Uterus (tissue), 3 donors: ENCODE measurements at regions not wholly inside any gene's neighbourhood (a gene's known extent, or its start where the extent isn't known, plus 50 kb on each side); places are given as distances from the start of the nearest gene placed in this dataset.

Experiments
- DNase-seq, 2 donors: peaks; one replicate each; pipeline ENCODE4 v3.0.0-alpha.2; 2019 to 2020
- H3K27ac ChIP-seq, 2 donors: fragments of 200-600 bp; sonication (generic); 1 replicate in 1 of 2; 2 replicates in 1 of 2; pipeline ENCODE4 v1.5.1; 2016 to 2018
- H3K27me3 ChIP-seq, 2 donors: fragments of 200-600 bp; sonication (generic); one replicate each; pipeline ENCODE4 v1.5.1; 2018 to 2019; ENCODE audit warnings: control low read depth in 1 of 2
- H3K36me3 ChIP-seq, 2 donors: fragments of 200-600 bp; sonication (generic); one replicate each; pipeline ENCODE4 v1.5.1; 2019; ENCODE audit warnings: control low read depth in 1 of 2
- H3K4me1 ChIP-seq, 2 donors: fragments of 200-600 bp; sonication (generic); one replicate each; pipeline ENCODE4 v1.5.1; 2018 to 2019; ENCODE audit warnings: control low read depth in 1 of 2
- H3K4me3 ChIP-seq, 2 donors: fragments of 200-600 bp; sonication (generic); 1 replicate in 1 of 2; 2 replicates in 1 of 2; pipeline ENCODE4 v1.5.1; 2018 to 2019; ENCODE audit warnings: mild to moderate bottlenecking in 1 of 2
- H3K9me3 ChIP-seq, 2 donors: fragments of 200-600 bp; sonication (generic); one replicate each; pipeline ENCODE4 v1.5.1; 2019; ENCODE audit warnings: control low read depth in 1 of 2
- POLR2A ChIP-seq, 2 donors: fragments of 450-650 bp; IDR thresholded peaks; one replicate each; pipeline ENCODE4 v1.6.1; 2016; ENCODE audit warnings: antibody characterized with exemption in 2 of 2, mild to moderate bottlenecking in 1 of 2, moderate library complexity in 1 of 2
- intact Hi-C: fragments of 100-400 bp; cut with DNase I; formaldehyde crosslinking; loops from one replicate; pipeline ENCODE4 v1.15.1; 2023; ENCODE audit warnings: low total_unique reads
- TF ChIP-seq, protein P1 (sequence below), 4 experiments: fragments of 200-600 bp in 2 of 4; fragments of 450-650 bp in 2 of 4; sonication (generic) in 2 of 4; IDR thresholded peaks; one replicate each; pipeline ENCODE4 v1.5.1; 2016 to 2019; ENCODE audit warnings: antibody characterized with exemption in 4 of 4, mild to moderate bottlenecking in 2 of 4, moderate library complexity in 1 of 4
- donor health status: DM: yes; HTN: yes; CAD: no.

DNA sequence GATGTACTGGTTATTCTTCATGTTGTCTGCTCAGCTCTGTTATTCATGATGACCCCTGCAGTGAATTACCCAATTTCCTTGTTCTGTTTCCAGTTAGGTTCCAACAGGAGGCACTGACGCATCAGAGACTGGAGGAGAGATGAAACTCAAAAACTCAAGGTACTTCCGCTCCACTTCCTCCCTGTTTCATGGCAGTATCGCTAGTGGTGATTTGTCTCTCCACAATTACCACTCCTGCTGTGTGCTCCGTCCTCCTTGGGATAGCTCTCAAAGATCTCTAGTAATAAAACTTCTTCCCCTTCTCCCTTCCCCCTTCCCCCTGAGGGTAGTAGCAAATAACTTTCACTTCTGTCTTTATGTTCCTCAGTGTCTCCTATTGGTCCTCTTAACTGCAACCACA is 107.4 kb upstream of the ABCB5 start:
- DNase-seq = no peak
- H3K27ac ChIP-seq = no peak overlapping the region
- TF ChIP-seq, protein P1, sequence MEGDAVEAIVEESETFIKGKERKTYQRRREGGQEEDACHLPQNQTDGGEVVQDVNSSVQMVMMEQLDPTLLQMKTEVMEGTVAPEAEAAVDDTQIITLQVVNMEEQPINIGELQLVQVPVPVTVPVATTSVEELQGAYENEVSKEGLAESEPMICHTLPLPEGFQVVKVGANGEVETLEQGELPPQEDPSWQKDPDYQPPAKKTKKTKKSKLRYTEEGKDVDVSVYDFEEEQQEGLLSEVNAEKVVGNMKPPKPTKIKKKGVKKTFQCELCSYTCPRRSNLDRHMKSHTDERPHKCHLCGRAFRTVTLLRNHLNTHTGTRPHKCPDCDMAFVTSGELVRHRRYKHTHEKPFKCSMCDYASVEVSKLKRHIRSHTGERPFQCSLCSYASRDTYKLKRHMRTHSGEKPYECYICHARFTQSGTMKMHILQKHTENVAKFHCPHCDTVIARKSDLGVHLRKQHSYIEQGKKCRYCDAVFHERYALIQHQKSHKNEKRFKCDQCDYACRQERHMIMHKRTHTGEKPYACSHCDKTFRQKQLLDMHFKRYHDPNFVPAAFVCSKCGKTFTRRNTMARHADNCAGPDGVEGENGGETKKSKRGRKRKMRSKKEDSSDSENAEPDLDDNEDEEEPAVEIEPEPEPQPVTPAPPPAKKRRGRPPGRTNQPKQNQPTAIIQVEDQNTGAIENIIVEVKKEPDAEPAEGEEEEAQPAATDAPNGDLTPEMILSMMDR (IDR thresholded peaks at IDR 0.05) = no peak
- no peak for TF ChIP-seq POLR2A (IDR thresholded peaks at IDR 0.05)
- H3K36me3 ChIP-seq = no peaks in the 10 kb centered on the region
- H3K4me1 ChIP-seq = no peaks in the 10 kb centered on the region
- H3K27me3 ChIP-seq = no peaks in the 10 kb centered on the region
- intact Hi-C loops = no loop called here
- no peaks in the 10 kb centered on the region for H3K9me3 ChIP-seq
- H3K4me3 ChIP-seq = no peak overlapping the region

DNA sequence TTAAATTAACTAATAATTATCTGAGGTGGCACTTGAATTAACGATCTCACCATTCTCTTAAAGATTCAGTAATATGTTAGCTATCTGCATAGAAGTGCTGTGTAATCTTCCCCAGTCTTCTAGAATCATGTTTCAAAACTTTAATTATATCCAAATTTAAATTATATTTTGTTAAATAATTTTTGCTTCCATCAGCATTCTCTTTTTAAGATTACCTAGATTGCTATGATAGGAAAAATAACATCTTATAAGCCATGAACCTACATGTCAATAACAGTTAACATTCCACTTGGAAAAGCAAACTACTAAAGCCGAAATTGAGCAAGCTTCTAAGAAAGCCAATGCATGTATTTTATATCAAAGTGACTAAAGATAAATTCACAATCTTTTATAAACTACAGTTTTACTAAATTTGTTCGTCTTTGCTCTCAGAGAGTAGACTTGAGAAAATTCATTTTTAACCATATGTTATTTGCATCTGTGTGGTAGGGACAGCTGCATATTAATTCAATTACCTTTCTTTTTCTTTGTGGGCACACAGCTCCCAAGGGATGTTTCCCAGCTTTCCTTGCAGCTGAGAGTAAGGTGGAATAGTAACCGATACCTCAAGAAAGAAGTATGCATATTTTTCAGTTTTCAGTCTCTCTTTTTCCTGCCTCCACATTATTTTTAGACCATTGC is 105.4 kb upstream of the ABCB5 start:
- DNase-seq = no peak
- no peak overlapping the region for H3K27ac ChIP-seq
- intact Hi-C loops = no loop called here
- H3K36me3 ChIP-seq = no peaks in the 10 kb centered on the region
- TF ChIP-seq, protein P1 (IDR thresholded peaks at IDR 0.05) = no peak
- no peak for TF ChIP-seq POLR2A (IDR thresholded peaks at IDR 0.05)
- no peak overlapping the region for H3K4me3 ChIP-seq
- H3K4me1 ChIP-seq = no peaks in the 10 kb centered on the region
- no peaks in the 10 kb centered on the region for H3K27me3 ChIP-seq
- H3K9me3 ChIP-seq = no peaks in the 10 kb centered on the region

DNA sequence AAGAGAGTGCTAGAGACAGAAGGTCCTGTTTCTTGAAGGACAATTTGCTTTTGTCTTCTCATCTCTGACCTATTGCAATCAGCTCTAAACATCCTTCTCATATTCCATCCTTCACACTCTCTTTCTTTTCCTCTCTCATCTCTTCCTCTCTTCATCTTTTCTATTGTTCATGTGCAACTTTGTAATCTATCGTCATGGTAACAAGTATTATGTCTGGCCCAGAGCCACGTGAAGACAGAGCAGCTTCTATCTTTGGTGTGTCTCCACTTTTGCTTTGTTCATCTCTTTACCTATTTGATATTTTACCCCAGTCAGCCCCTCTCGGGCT is 104.9 kb upstream of the ABCB5 start:
- TF ChIP-seq POLR2A (IDR thresholded peaks at IDR 0.05) = no peak
- TF ChIP-seq, protein P1 (IDR thresholded peaks at IDR 0.05) = no peak
- Histone ChIP-seq H3K9me3 (no peaks in the 10 kb centered on the region), H3K27ac (no peak overlapping the region), H3K4me3 (no peak overlapping the region), H3K36me3 (no peaks in the 10 kb centered on the region), H3K27me3 (no peaks in the 10 kb centered on the region), H3K4me1 (no peaks in the 10 kb centered on the region)
- no peak for DNase-seq
- intact Hi-C loops = no loop called here

DNA sequence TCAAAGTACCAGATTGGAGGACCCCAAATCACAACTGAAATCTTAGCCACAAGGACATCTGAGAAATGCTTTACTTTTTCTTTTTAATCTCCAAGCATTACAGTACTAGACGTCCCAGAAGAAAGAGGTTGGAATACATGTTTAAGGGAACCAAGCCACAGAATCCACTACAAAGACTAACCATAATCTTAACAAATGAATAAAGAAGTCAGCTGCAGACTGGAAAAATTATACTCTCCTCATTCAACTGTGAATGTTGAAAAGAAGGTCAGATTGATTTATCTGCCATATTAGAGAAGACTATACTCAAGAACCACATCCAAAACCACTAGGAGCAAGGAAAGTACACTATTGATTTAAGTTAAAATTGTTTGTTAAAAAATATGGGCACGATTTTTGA is 102.1 kb upstream of the ABCB5 start:
- no peak overlapping the region for H3K27ac ChIP-seq
- DNase-seq = no peak
- H3K4me3 ChIP-seq = no peak overlapping the region
- H3K27me3 ChIP-seq = no peaks in the 10 kb centered on the region
- no peaks in the 10 kb centered on the region for H3K9me3 ChIP-seq
- TF ChIP-seq, protein P1 (IDR thresholded peaks at IDR 0.05) = no peak
- TF ChIP-seq POLR2A (IDR thresholded peaks at IDR 0.05) = no peak
- H3K4me1 ChIP-seq = no peaks in the 10 kb centered on the region
- intact Hi-C loops = no loop called here
- no peaks in the 10 kb centered on the region for H3K36me3 ChIP-seq

DNA sequence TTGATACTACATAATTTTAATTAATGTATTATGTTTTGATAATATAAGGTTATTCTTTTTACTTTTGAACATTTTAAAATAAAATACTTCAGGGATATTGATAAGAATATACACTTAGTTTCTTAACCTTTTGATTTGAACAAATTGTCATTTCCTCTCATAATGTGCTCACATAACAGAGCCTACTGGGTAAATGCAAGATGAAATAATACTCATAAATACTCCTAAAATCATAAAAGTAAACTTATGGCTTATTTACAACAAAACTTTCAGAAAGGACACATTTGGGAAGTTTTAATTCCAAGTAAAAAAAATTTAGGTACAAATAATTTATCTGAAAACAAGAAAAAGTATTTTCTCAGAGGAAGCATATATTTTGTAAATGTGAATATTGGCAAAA is 101.6 kb upstream of the ABCB5 start:
- H3K9me3 ChIP-seq = no peaks in the 10 kb centered on the region
- no peaks in the 10 kb centered on the region for H3K4me1 ChIP-seq
- no peak overlapping the region for H3K4me3 ChIP-seq
- intact Hi-C loops = no loop called here
- no peak for TF ChIP-seq POLR2A (IDR thresholded peaks at IDR 0.05)
- TF ChIP-seq, protein P1 (IDR thresholded peaks at IDR 0.05) = no peak
- no peak overlapping the region for H3K27ac ChIP-seq
- DNase-seq = no peak
- H3K27me3 ChIP-seq = no peaks in the 10 kb centered on the region
- no peaks in the 10 kb centered on the region for H3K36me3 ChIP-seq
